Right cardiac atrium (tissue), 5 donors: ENCODE measurements at regions not wholly inside any gene's neighbourhood (a gene's known extent, or its start where the extent isn't known, plus 50 kb on each side); places are given as distances from the start of the nearest gene placed in this dataset.
"Not testable (repeated sequence)": the region's sequence is repeated elsewhere in the genome, so short reads cannot be mapped to it uniquely, and the experiment has no call there.

Experiments used
- ATAC-seq, 2 donors: fragments of 200-7000 bp; cut with Tn5 transposase; one replicate each; pipeline versions ENCODE4 v1.8.0 to v1.9.1; 2020; ENCODE audit warnings: moderate library complexity in 2 of 2, mild to moderate bottlenecking in 1 of 2
- DNase-seq, 3 donors: peaks; one replicate each; pipeline ENCODE4 v3.0.0-alpha.2; 2020
- H3K27ac ChIP-seq: one replicate; pipeline ENCODE4 v1.5.1; 2013; ENCODE audit warnings: mild to moderate bottlenecking, low read length, control low read depth, moderate library complexity
- H3K27me3 ChIP-seq: one replicate; pipeline ENCODE4 v1.6.1; 2013; ENCODE audit not compliant: control insufficient read depth, insufficient read depth
- H3K4me1 ChIP-seq: one replicate; pipeline ENCODE4 v1.6.1; 2013; ENCODE audit warnings: low read length; ENCODE audit not compliant: control insufficient read depth, insufficient read depth
- H3K4me3 ChIP-seq: one replicate; pipeline ENCODE4 v1.5.1; 2013; ENCODE audit warnings: low read length, control low read depth
- H3K9me3 ChIP-seq: one replicate; pipeline ENCODE4 v1.6.1; 2013; ENCODE audit warnings: low read length; ENCODE audit not compliant: control insufficient read depth
- whole genome bisulfite sequencing: extraction: QIAGEN DNeasy Blood & Tissue Kit; methylation state at CpG from one replicate; pipeline ENCODE4 v1.1.7; 2013; 5-methylcytosine and 5-hydroxymethylcytosine counted together
- intact Hi-C, 4 donors: fragments of 100-400 bp; cut with DNase I; formaldehyde crosslinking; loops; one replicate each; pipeline versions ENCODE4 v1.11.0 to v1.14.0; 2022 to 2023
- donor health status: healthy with polysubstance abuse.
- donor health status: DM: no; HTN: yes; CAD: no.
- donor health status: DM: no; HTN: no; CAD: no.
- donor health status: DM: no; HTN: yes; CAD: no; lungs with severe emphysema.
- donor health status: DM: yes; HTN: yes; CAD: no.

GRCh38 chr14:106788534-106788933 is 1262.2 kb downstream of the TMEM121 start:
- WGBS, result 54% methylated on average over 6 of the region's 6 CpGs
- no peak overlapping the region for H3K4me3 ChIP-seq
- intact Hi-C loops, result no loop called here
- H3K4me1 ChIP-seq, result no peaks in the 10 kb centered on the region
- H3K27me3 ChIP-seq, result no peaks in the 10 kb centered on the region
- DNase-seq (no peak), ATAC-seq (no peak)
- H3K27ac ChIP-seq, result no peak overlapping the region
- H3K9me3 ChIP-seq, result no peaks in the 10 kb centered on the region

GRCh38 chr14:106789318-106789717 is 1262.9 kb downstream of the TMEM121 start:
- intact Hi-C loops, result no loop called here
- Histone ChIP-seq H3K27ac (no peak overlapping the region), H3K9me3 (no peaks in the 10 kb centered on the region), H3K27me3 (no peaks in the 10 kb centered on the region), H3K4me3 (no peak overlapping the region), H3K4me1 (no peaks in the 10 kb centered on the region)
- DNase-seq (no peak), ATAC-seq (no peak)
- 81% methylated on average over 3 of the region's 3 CpGs for WGBS

GRCh38 chr14:106790189-106791036 is 1264.0 kb downstream of the TMEM121 start:
- Histone ChIP-seq H3K27me3 (no peaks in the 10 kb centered on the region), H3K4me1 (no peaks in the 10 kb centered on the region), H3K27ac (no peak overlapping the region), H3K9me3 (no peaks in the 10 kb centered on the region), H3K4me3 (no peak overlapping the region)
- DNase-seq (peak; percentile 28 to 80 (median 71)), ATAC-seq (no peak)
- 41% methylated on average over 17 of the region's 17 CpGs for WGBS
- intact Hi-C loops, result no loop called here

GRCh38 chr14:106792543-106792942 is 1266.2 kb downstream of the TMEM121 start:
- Histone ChIP-seq H3K27ac (no peak overlapping the region), H3K9me3 (no peaks in the 10 kb centered on the region), H3K4me1 (no peaks in the 10 kb centered on the region), H3K27me3 (no peaks in the 10 kb centered on the region), H3K4me3 (no peak overlapping the region)
- WGBS, result 76% methylated on average over 5 of the region's 5 CpGs
- DNase-seq (no peak), ATAC-seq (no peak)
- intact Hi-C loops, result no loop called here

GRCh38 chr14:106798166-106798565 is 1271.8 kb downstream of the TMEM121 start:
- H3K9me3 ChIP-seq, H3K4me3 ChIP-seq, intact Hi-C loops, H3K27ac ChIP-seq, ATAC-seq, H3K4me1 ChIP-seq, H3K27me3 ChIP-seq, DNase-seq: not testable (repeated sequence)
- 54% methylated on average over 4 of the region's 4 CpGs for WGBS

GRCh38 chr14:106802413-106803364 is 1276.3 kb downstream of the TMEM121 start:
- no peaks in the 10 kb centered on the region for H3K27me3 ChIP-seq
- H3K9me3 ChIP-seq, result no peaks in the 10 kb centered on the region
- H3K4me1 ChIP-seq, result no peaks in the 10 kb centered on the region
- 51% methylated on average over 26 of the region's 26 CpGs for WGBS
- no peak overlapping the region for H3K4me3 ChIP-seq
- intact Hi-C loops, result no loop called here
- DNase-seq (peak in 2 of 3 donors; percentile 13 to 33), ATAC-seq (no peak)
- H3K27ac ChIP-seq, result no peak overlapping the region

- no peaks in the 10 kb centered on the region for H3K27me3 ChIP-seq
These were observed 1277.0 kb downstream of the TMEM121 start for GRCh38 chr14:106803379-106803778.

GRCh38 chr14:106807493-106807892 is 1281.1 kb downstream of the TMEM121 start:
- Histone ChIP-seq H3K4me3 (no peak overlapping the region), H3K27ac (no peak overlapping the region)
- WGBS, result 28% methylated on average over 3 of the region's 3 CpGs

More at GRCh38 chr14:106803379-106803778, 1277.0 kb downstream of the TMEM121 start:
- DNase-seq (no peak), ATAC-seq (no peak)
- intact Hi-C loops, result no loop called here
- 52% methylated on average over 6 of the region's 6 CpGs for WGBS
- Histone ChIP-seq H3K9me3 (no peaks in the 10 kb centered on the region), H3K4me1 (no peaks in the 10 kb centered on the region), H3K27ac (no peak overlapping the region), H3K4me3 (no peak overlapping the region)

GRCh38 chr14:106808458-106808857 is 1282.1 kb downstream of the TMEM121 start:
- Histone ChIP-seq H3K9me3 (no peaks in the 10 kb centered on the region), H3K4me3 (no peak overlapping the region), H3K27me3 (no peaks in the 10 kb centered on the region), H3K4me1 (no peaks in the 10 kb centered on the region), H3K27ac (no peak overlapping the region)
- intact Hi-C loops, result no loop called here
- no peak for DNase-seq
- no peak for ATAC-seq
- WGBS, result 21% methylated on average over 3 of the region's 3 CpGs

More at GRCh38 chr14:106807493-106807892, 1281.1 kb downstream of the TMEM121 start:
- DNase-seq (no peak), ATAC-seq (no peak)
- H3K27me3 ChIP-seq, result no peaks in the 10 kb centered on the region
- intact Hi-C loops, result no loop called here
- H3K9me3 ChIP-seq, result no peaks in the 10 kb centered on the region
- H3K4me1 ChIP-seq, result no peaks in the 10 kb centered on the region

GRCh38 chr14:106808907-106809306 is 1282.5 kb downstream of the TMEM121 start:
- Histone ChIP-seq H3K4me3 (no peak overlapping the region), H3K27ac (no peak overlapping the region), H3K4me1 (no peaks in the 10 kb centered on the region), H3K27me3 (no peaks in the 10 kb centered on the region), H3K9me3 (no peaks in the 10 kb centered on the region)
- no peak for ATAC-seq
- intact Hi-C loops, result no loop called here
- no peak for DNase-seq
- WGBS, result 79% methylated on average over 2 of the region's 2 CpGs

GRCh38 chr14:106809615-106810014 is 1283.2 kb downstream of the TMEM121 start:
- DNase-seq, result no peak
- WGBS, result 48% methylated on average over 2 of the region's 2 CpGs
- Histone ChIP-seq H3K27ac (no peak overlapping the region), H3K27me3 (no peaks in the 10 kb centered on the region), H3K4me1 (no peaks in the 10 kb centered on the region), H3K4me3 (no peak overlapping the region), H3K9me3 (no peaks in the 10 kb centered on the region)
- intact Hi-C loops, result no loop called here
- no peak for ATAC-seq
